K562 (cell line): ENCODE measurements at regions not wholly inside any gene's neighbourhood (a gene's known extent, or its start where the extent isn't known, plus 50 kb on each side); places are given as distances from the start of the nearest gene placed in this dataset.

Experiments used
- ATAC-seq: fragments of 200-7000 bp; cut with Tn5 transposase; 3 replicates; pipeline ENCODE4 v1.9.1; 2020; ENCODE audit warnings: moderate library complexity
- BruUV-seq: library from RNA; stranded (reverse); fragments of 400-500 nt; replicated peaks from 2 replicates; lab custom pipeline; 2021; lab: Mats Ljungman, UMichigan
- CTCF ChIA-PET: fragments of 300-600 bp; formaldehyde crosslinking; extraction: SDS; loops from one replicate; lab custom pipeline; 2021; ENCODE audit warnings: low intra/inter-chr PET ratio; lab: Yijun Ruan, JAX
- POLR2A ChIA-PET: fragments of 300-600, 350-650 bp; sonication (Branson Sonifier 250); formaldehyde crosslinking; extraction: SDS; loops from one replicate; lab custom pipeline; 2021; ENCODE audit warnings: antibody characterized with exemption, inconsistent platforms; lab: Yijun Ruan, JAX
- DNase-seq, 4 experiments: peaks; one replicate each; pipeline versions ENCODE4 v3.0.0 to v3.0.0-alpha.2; 2011 to 2018; ENCODE audit warnings: low spot score in 3 of 4, mixed read lengths in 3 of 4; ENCODE audit errors: extremely low read depth in 1 of 4
- FAIRE-seq: peaks from 2 replicates; lab custom pipeline; 2011; peaks lifted over from hg19 to GRCh38; lab: Jason Lieb, UNC
- H2AFZ ChIP-seq: 2 replicates; pipeline ENCODE4 v1.6.0; 2011; ENCODE audit warnings: low read depth, low read length, control low read depth, inconsistent platforms
- H3K27ac ChIP-seq: fragments of 200-600 bp; 3 replicates; pipeline ENCODE4 v1.8.0; 2011; ENCODE audit warnings: low read depth, mild to moderate bottlenecking, control low read depth, inconsistent platforms, low read length, moderate library complexity, mixed read lengths; ENCODE audit errors: extremely low read depth
- H3K27me3 ChIP-seq, 2 experiments: fragments of 300-600 bp in 1 of 2; 2 replicates in 1 of 2; 3 replicates in 1 of 2; pipeline versions ENCODE4 v1.6.0 to v1.8.0; 2011; ENCODE audit warnings: inconsistent platforms in 2 of 2, low read length in 2 of 2, mild to moderate bottlenecking in 1 of 2, mixed read lengths in 1 of 2, moderate library complexity in 1 of 2; ENCODE audit not compliant: control insufficient read depth in 2 of 2, insufficient read depth in 2 of 2
- H3K36me3 ChIP-seq: fragments of 300-600 bp; 3 replicates; pipeline ENCODE4 v1.8.0; 2011; ENCODE audit warnings: mild to moderate bottlenecking, low read length, inconsistent platforms; ENCODE audit not compliant: control insufficient read depth, insufficient read depth
- H3K4me1 ChIP-seq, 2 experiments: fragments of 200-600 bp in 1 of 2; replicated peaks in 1 of 2; 2 replicates in 1 of 2; 3 replicates in 1 of 2; pipeline versions ENCODE4 v1.5.1 to v1.8.0; 2011; ENCODE audit warnings: inconsistent platforms in 2 of 2, low read length in 2 of 2, mild to moderate bottlenecking in 1 of 2, mixed read lengths in 1 of 2, moderate library complexity in 1 of 2; ENCODE audit not compliant: control insufficient read depth in 2 of 2, insufficient read depth in 2 of 2
- H3K4me2 ChIP-seq: 2 replicates; pipeline ENCODE4 v1.6.1; 2011; ENCODE audit warnings: low read length, control low read depth, inconsistent platforms, mixed read lengths; ENCODE audit not compliant: insufficient read depth
- H3K4me3 ChIP-seq: fragments of 200-600 bp; sonication (generic), shearing (Covaris generic); 2 replicates; pipeline ENCODE4 v1.5.1; 2016; ENCODE audit warnings: control low read depth, inconsistent platforms
- H3K79me2 ChIP-seq: fragments of 200-600 bp; 3 replicates; pipeline ENCODE4 v1.8.0; 2011; ENCODE audit warnings: low read length, inconsistent platforms; ENCODE audit not compliant: control insufficient read depth, insufficient read depth
- H3K9ac ChIP-seq, 2 experiments: 2 replicates each; pipeline versions ENCODE4 v1.6.0 to v1.6.1; 2011; ENCODE audit warnings: low read depth in 2 of 2, low read length in 2 of 2, control low read depth in 1 of 2, inconsistent platforms in 1 of 2, mild to moderate bottlenecking in 1 of 2, mixed read lengths in 1 of 2; ENCODE audit not compliant: insufficient read depth in 1 of 2
- H3K9me1 ChIP-seq: one replicate; pipeline ENCODE4 v1.6.0; 2011; ENCODE audit warnings: inconsistent platforms, mild to moderate bottlenecking, low read length, moderate library complexity; ENCODE audit not compliant: control insufficient read depth, insufficient read depth
- H3K9me3 ChIP-seq: replicated peaks from 2 replicates; pipeline ENCODE4 v1.5.1; 2011; ENCODE audit warnings: low read depth, low read length, inconsistent platforms; ENCODE audit not compliant: control insufficient read depth, insufficient read depth
- H4K20me1 ChIP-seq: replicated peaks from 2 replicates; pipeline ENCODE4 v1.6.1; 2011; ENCODE audit warnings: low read length, inconsistent platforms, mixed read lengths; ENCODE audit not compliant: control insufficient read depth, insufficient read depth
- MCM3 ChIP-seq: fragments of 450-650 bp; IDR thresholded peaks from 2 replicates; pipeline ENCODE4 v1.6.1; 2016
- POLR2AphosphoS2 ChIP-seq: IDR thresholded peaks from 2 replicates; pipeline ENCODE4 v1.6.1; 2012; ENCODE audit warnings: low read length, improper control_type of control experiment
- WGBS: fragments of 100-300 bp; shearing (Covaris generic); methylation state at CpG from one replicate; pipeline ENCODE4 v1.1.6; 2016; ENCODE audit warnings: low coverage, mixed read lengths; ENCODE audit not compliant: insufficient coverage; ENCODE audit errors: missing lambda C conversion rate; 5-methylcytosine and 5-hydroxymethylcytosine counted together
- in situ Hi-C: fragments of 300-500 bp; cut with MboI; formaldehyde crosslinking; loops from 4 replicates; pipeline ENCODE4 v1.15.0; 2018; ENCODE audit warnings: inconsistent platforms, mixed read lengths
- intact Hi-C: fragments of 100-400 bp; cut with micrococcal nuclease; formaldehyde crosslinking; loops from 2 replicates; pipeline ENCODE4 v1.14.2; 2022
- TF ChIP-seq, protein P1 (sequence below): sonication (generic); IDR thresholded peaks from 2 replicates; pipeline ENCODE4 v1.6.1; 2016
- TF ChIP-seq, protein P2 (sequence below): IDR thresholded peaks from 2 replicates; pipeline ENCODE4 v1.6.1; 2012; ENCODE audit warnings: low read depth, low read length, improper control_type of control experiment, borderline replicate concordance

DNA sequence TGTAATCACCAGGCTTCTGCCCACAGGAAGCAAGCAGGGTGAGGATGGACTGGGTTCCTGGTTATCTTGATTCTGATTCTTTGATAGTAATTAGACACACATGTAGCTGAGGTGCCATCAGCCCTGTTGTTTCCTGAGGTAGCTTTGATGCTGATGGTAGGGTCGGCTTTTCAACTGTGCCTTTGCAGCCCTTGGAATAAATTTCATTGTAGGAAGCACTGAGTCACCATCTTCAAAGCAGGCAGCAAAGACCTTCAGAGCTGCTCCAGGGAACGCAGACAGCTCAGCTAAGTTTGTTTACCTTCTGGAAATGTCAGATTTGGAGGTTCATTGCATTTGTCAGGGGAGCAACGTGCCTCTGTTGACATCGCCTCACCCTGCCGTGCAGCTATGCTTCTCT is 135.4 kb downstream of the ASMT start:
- no peak for DNase-seq
- no peak overlapping the region for H2AFZ ChIP-seq
- TF ChIP-seq, protein P1, sequence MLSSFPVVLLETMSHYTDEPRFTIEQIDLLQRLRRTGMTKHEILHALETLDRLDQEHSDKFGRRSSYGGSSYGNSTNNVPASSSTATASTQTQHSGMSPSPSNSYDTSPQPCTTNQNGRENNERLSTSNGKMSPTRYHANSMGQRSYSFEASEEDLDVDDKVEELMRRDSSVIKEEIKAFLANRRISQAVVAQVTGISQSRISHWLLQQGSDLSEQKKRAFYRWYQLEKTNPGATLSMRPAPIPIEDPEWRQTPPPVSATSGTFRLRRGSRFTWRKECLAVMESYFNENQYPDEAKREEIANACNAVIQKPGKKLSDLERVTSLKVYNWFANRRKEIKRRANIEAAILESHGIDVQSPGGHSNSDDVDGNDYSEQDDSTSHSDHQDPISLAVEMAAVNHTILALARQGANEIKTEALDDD: no peak
- TF ChIP-seq POLR2AphosphoS2 (no peak), MCM3 (no peak)
- TF ChIP-seq, protein P2, sequence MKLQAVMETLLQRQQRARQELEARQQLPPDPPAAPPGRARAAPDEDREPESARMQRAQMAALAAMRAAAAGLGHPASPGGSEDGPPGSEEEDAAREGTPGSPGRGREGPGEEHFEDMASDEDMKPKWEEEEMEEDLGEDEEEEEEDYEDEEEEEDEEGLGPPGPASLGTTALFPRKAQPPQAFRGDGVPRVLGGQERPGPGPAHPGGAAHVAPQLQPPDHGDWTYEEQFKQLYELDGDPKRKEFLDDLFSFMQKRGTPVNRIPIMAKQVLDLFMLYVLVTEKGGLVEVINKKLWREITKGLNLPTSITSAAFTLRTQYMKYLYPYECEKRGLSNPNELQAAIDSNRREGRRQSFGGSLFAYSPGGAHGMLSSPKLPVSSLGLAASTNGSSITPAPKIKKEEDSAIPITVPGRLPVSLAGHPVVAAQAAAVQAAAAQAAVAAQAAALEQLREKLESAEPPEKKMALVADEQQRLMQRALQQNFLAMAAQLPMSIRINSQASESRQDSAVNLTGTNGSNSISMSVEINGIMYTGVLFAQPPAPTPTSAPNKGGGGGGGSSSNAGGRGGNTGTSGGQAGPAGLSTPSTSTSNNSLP: no peak
- H3K9me1 ChIP-seq: no peaks in the 10 kb centered on the region
- WGBS: 2% methylated on average over 5 of the region's 5 CpGs
- H3K4me1 ChIP-seq: no peaks in the 10 kb centered on the region
- no peak overlapping the region for H3K4me3 ChIP-seq
- no TSS peak for BruUV-seq
- H3K9ac ChIP-seq: no peak overlapping the region
- ChIA-PET POLR2A (no interaction called here), CTCF (no interaction called here)
- H3K9me3 ChIP-seq: no peaks in the 10 kb centered on the region
- H3K79me2 ChIP-seq: no peaks in the 10 kb centered on the region
- intact Hi-C loops: no loop called here
- no peaks in the 10 kb centered on the region for H4K20me1 ChIP-seq
- no peak overlapping the region for H3K4me2 ChIP-seq
- FAIRE-seq: no peak
- no peaks in the 10 kb centered on the region for H3K36me3 ChIP-seq
- ATAC-seq: no peak
- H3K27ac ChIP-seq: no peak overlapping the region
- H3K27me3 ChIP-seq: peaks cover 0 to 8% of the 10 kb centered on the region in 2 experiments; a peak in 1 of 5 replicates
- in situ Hi-C loops: no loop called here
